IMR-90 (cell line): ENCODE measurements at regions not wholly inside any gene's neighbourhood (a gene's known extent, or its start where the extent isn't known, plus 50 kb on each side); places are given as distances from the start of the nearest gene placed in this dataset.

Source experiments
- ATAC-seq: fragments of 200-7000 bp; cut with Tn5 transposase; 2 replicates; pipeline ENCODE4 v1.9.1; 2020; ENCODE audit warnings: low read depth, mild to moderate bottlenecking, moderate library complexity
- BruUV-seq: library from RNA; stranded (reverse); fragments of 400-500 nt; replicated peaks from 2 replicates; lab custom pipeline; 2021; lab: Mats Ljungman, UMichigan
- CTCF ChIA-PET: fragments of 300-600 bp; formaldehyde crosslinking; extraction: SDS; loops from one replicate; lab custom pipeline; 2021; ENCODE audit warnings: antibody characterized with exemption; lab: Yijun Ruan, JAX
- POLR2A ChIA-PET: fragments of 300-600 bp; sonication (Branson Sonifier 250); formaldehyde crosslinking; loops from one replicate; lab custom pipeline; 2022; ENCODE audit warnings: antibody characterized with exemption; ENCODE audit not compliant: unreplicated experiment; lab: Charles Lee
- DNase-seq: peaks from one replicate; pipeline ENCODE4 v3.0.0; 2013
- H2AFZ ChIP-seq: replicated peaks from 2 replicates; pipeline ENCODE3; 2013; ENCODE audit warnings: low read length, mild to moderate bottlenecking; ENCODE audit not compliant: poor library complexity
- H2AK5ac ChIP-seq: 2 replicates; pipeline ENCODE4 v1.6.1; 2013; ENCODE audit warnings: low read depth, low read length, inconsistent platforms
- H2AK9ac ChIP-seq: replicated peaks from 2 replicates; pipeline ENCODE3; 2013; ENCODE audit warnings: mild to moderate bottlenecking, low read depth, low read length, moderate library complexity; ENCODE audit not compliant: poor library complexity
- H2BK120ac ChIP-seq: 2 replicates; pipeline ENCODE4 v1.6.1; 2013; ENCODE audit warnings: low read depth, low read length, inconsistent platforms
- H2BK15ac ChIP-seq: 3 replicates; pipeline ENCODE4 v1.6.1; 2013; ENCODE audit warnings: low read depth, low read length, inconsistent platforms
- H2BK20ac ChIP-seq: 2 replicates; pipeline ENCODE4 v1.6.1; 2013; ENCODE audit warnings: low read depth, mild to moderate bottlenecking, inconsistent platforms, low read length, moderate library complexity
- H2BK5ac ChIP-seq: 2 replicates; pipeline ENCODE4 v1.6.1; 2013; ENCODE audit warnings: mild to moderate bottlenecking, low read depth, low read length, inconsistent platforms; ENCODE audit not compliant: poor library complexity, severe bottlenecking
- H3K14ac ChIP-seq: replicated peaks from 2 replicates; pipeline ENCODE4 v1.6.1; 2013; ENCODE audit warnings: low read depth, low read length, inconsistent platforms
- H3K18ac ChIP-seq: 2 replicates; pipeline ENCODE4 v1.6.1; 2013; ENCODE audit warnings: low read depth, low read length, control low read depth
- H3K23ac ChIP-seq: 2 replicates; pipeline ENCODE4 v1.6.1; 2013; ENCODE audit warnings: low read depth, low read length, inconsistent platforms
- H3K27ac ChIP-seq: 2 replicates; pipeline ENCODE4 v1.5.1; 2013; ENCODE audit warnings: mild to moderate bottlenecking, control low read depth, low read length; ENCODE audit not compliant: insufficient read depth
- H3K27me3 ChIP-seq: 2 replicates; pipeline ENCODE4 v1.6.1; 2013; ENCODE audit warnings: low read length; ENCODE audit not compliant: control insufficient read depth, insufficient read depth
- H3K36me3 ChIP-seq: 2 replicates; pipeline ENCODE4 v1.6.1; 2013; ENCODE audit warnings: low read length, mixed read lengths; ENCODE audit not compliant: control insufficient read depth, insufficient read depth
- H3K4ac ChIP-seq: 2 replicates; pipeline ENCODE4 v1.6.1; 2013; ENCODE audit warnings: low read depth, low read length, inconsistent platforms
- H3K4me1 ChIP-seq: 2 replicates; pipeline ENCODE4 v1.6.1; 2013; ENCODE audit warnings: low read length, mixed read lengths; ENCODE audit not compliant: control insufficient read depth, insufficient read depth
- H3K4me2 ChIP-seq: 2 replicates; pipeline ENCODE4 v1.6.1; 2013; ENCODE audit warnings: low read depth, mild to moderate bottlenecking, control low read depth, low read length, moderate library complexity
- H3K4me3 ChIP-seq: 2 replicates; pipeline ENCODE4 v1.5.1; 2013; ENCODE audit warnings: low read depth, mild to moderate bottlenecking, control low read depth, low read length, moderate library complexity; ENCODE audit not compliant: insufficient read depth
- H3K56ac ChIP-seq: 2 replicates; pipeline ENCODE4 v1.6.1; 2013; ENCODE audit warnings: low read length, inconsistent platforms; ENCODE audit not compliant: insufficient read depth; ENCODE audit errors: extremely low read depth
- H3K79me1 ChIP-seq, 2 experiments: 2 replicates each; pipeline ENCODE4 v1.6.1; 2013; ENCODE audit warnings: low read length in 2 of 2, inconsistent platforms in 1 of 2, low read depth in 1 of 2
- H3K9ac ChIP-seq: 2 replicates; pipeline ENCODE4 v1.6.1; 2013; ENCODE audit warnings: low read depth, low read length, control low read depth
- H3K9me1 ChIP-seq: 2 replicates; pipeline ENCODE4 v1.6.1; 2013; ENCODE audit warnings: low read length, inconsistent platforms; ENCODE audit not compliant: insufficient read depth
- H3K9me3 ChIP-seq: 2 replicates; pipeline ENCODE4 v1.6.1; 2013; ENCODE audit warnings: low read length; ENCODE audit not compliant: control insufficient read depth, insufficient read depth
- H4K20me1 ChIP-seq: 2 replicates; pipeline ENCODE4 v1.6.1; 2013; ENCODE audit warnings: low read length, inconsistent platforms; ENCODE audit not compliant: insufficient read depth
- H4K5ac ChIP-seq: 2 replicates; pipeline ENCODE4 v1.6.1; 2013; ENCODE audit warnings: mild to moderate bottlenecking, low read depth, low read length, control low read depth
- H4K8ac ChIP-seq, 2 experiments: 2 replicates each; pipeline ENCODE4 v1.6.1; 2013; ENCODE audit warnings: low read depth in 2 of 2, low read length in 2 of 2, control low read depth in 1 of 2, inconsistent platforms in 1 of 2
- H4K91ac ChIP-seq: 2 replicates; pipeline ENCODE4 v1.6.1; 2013; ENCODE audit warnings: low read depth, low read length, inconsistent platforms; ENCODE audit not compliant: insufficient read depth
- MXI1 ChIP-seq: IDR thresholded peaks from 2 replicates; pipeline ENCODE4 v1.6.1; 2012; ENCODE audit warnings: low read depth, mild to moderate bottlenecking, low read length, moderate library complexity, borderline replicate concordance
- RFX5 ChIP-seq: IDR thresholded peaks from 2 replicates; pipeline ENCODE4 v1.8.0; 2012; ENCODE audit warnings: low read depth, mild to moderate bottlenecking, low read length, moderate library complexity
- SMC3 ChIP-seq: fragments of 150-350 bp; IDR thresholded peaks from 2 replicates; pipeline ENCODE4 v1.6.1; 2016; ENCODE audit warnings: low read depth, mild to moderate bottlenecking, antibody characterized with exemption, low read length, moderate library complexity
- WGBS, 2 experiments: methylation state at CpG; one replicate each; pipeline versions ENCODE4 v1.1.5 to v1.1.7; 2013; ENCODE audit warnings: missing lambda C conversion rate in 2 of 2; ENCODE audit not compliant: insufficient read length in 1 of 2; ENCODE audit errors: extremely low coverage in 2 of 2; 5-methylcytosine and 5-hydroxymethylcytosine counted together
- dilution Hi-C: fragments of 300-500 bp; cut with HindIII; formaldehyde crosslinking; loops from one replicate; pipeline ENCODE4 v1.14.3; 2018; ENCODE audit warnings: low sequenced_read_pairs; ENCODE audit not compliant: unreplicated experiment
- in situ Hi-C: fragments of 300-500 bp; cut with MboI; formaldehyde crosslinking; loops from 3 replicates; pipeline ENCODE4 v1.14.3; 2019; ENCODE audit warnings: low sequenced_read_pairs, inconsistent platforms, mixed read lengths
- intact Hi-C: fragments of 100-400 bp; cut with micrococcal nuclease; formaldehyde crosslinking; loops from 2 replicates; pipeline ENCODE4 v1.10.0; 2022
- TF ChIP-seq, protein P1 (sequence below): fragments of 150-350 bp; IDR thresholded peaks from 2 replicates; pipeline ENCODE4 v1.6.1; 2017; ENCODE audit warnings: mild to moderate bottlenecking, antibody characterized with exemption, low read length, low read depth

DNA sequence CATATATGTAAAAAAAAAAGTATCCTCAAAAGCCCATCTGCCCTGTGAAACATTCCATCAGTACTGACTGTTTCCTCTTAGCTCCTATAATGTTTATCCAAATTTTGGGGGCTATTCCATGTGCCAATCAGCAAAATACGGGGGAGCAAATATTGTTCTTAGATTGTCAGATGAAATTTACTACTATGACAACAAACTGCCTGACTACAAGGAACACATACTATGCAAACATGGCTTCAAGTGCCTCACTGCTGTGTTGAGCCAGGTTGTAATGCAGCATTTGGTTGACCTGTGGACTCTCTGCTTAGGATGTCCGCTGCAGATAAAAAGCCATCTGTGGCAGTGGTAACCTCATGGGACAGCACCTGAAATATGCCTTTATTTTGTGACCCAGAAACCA is 98.2 kb upstream of the SCEL start:
- ChIA-PET POLR2A (no interaction called here), CTCF (no interaction called here)
- Histone ChIP-seq H3K27ac (no peak overlapping the region), H3K27me3 (no peaks in the 10 kb centered on the region), H4K5ac (no peak overlapping the region), H3K9ac (no peak overlapping the region), H2AK9ac (no peak overlapping the region), H2BK15ac (no peak overlapping the region), H3K79me1 (no peaks in the 10 kb centered on the region), H4K91ac (no peak overlapping the region), H3K9me3 (no peaks in the 10 kb centered on the region), H2AFZ (no peak overlapping the region), H2BK20ac (no peak overlapping the region), H3K9me1 (no peaks in the 10 kb centered on the region), H3K56ac (no peak overlapping the region), H4K20me1 (no peaks in the 10 kb centered on the region), H2BK5ac (no peak overlapping the region), H3K4ac (no peak overlapping the region), H2AK5ac (no peak overlapping the region), H3K14ac (no peak overlapping the region), H3K4me3 (no peak overlapping the region), H4K8ac (no peak overlapping the region), H3K36me3 (no peaks in the 10 kb centered on the region), H3K23ac (no peak overlapping the region), H3K18ac (no peak overlapping the region), H2BK120ac (no peak overlapping the region), H3K4me1 (no peaks in the 10 kb centered on the region), H3K4me2 (no peak overlapping the region)
- in situ Hi-C loops: no loop called here
- no peak for ATAC-seq
- intact Hi-C loops: no loop called here
- TF ChIP-seq, protein P1, sequence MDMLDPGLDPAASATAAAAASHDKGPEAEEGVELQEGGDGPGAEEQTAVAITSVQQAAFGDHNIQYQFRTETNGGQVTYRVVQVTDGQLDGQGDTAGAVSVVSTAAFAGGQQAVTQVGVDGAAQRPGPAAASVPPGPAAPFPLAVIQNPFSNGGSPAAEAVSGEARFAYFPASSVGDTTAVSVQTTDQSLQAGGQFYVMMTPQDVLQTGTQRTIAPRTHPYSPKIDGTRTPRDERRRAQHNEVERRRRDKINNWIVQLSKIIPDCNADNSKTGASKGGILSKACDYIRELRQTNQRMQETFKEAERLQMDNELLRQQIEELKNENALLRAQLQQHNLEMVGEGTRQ: no peak
- TF ChIP-seq SMC3 (no peak), MXI1 (no peak), RFX5 (no peak)
- no peak for DNase-seq
- dilution Hi-C loops: no loop called here
- no TSS peak for BruUV-seq
- 50% methylated on average over 1 of the region's 2 CpGs; no CpG with 5 or more reads in 1 of the 2 experiments for WGBS, 2 experiments
